GM12878 (cell line): ENCODE measurements at regions not wholly inside any gene's neighbourhood (a gene's known extent, or its start where the extent isn't known, plus 50 kb on each side); places are given as distances from the start of the nearest gene placed in this dataset.

Source experiments
- ATAC-seq: fragments of 200-7000 bp; cut with Tn5 transposase; 3 replicates; pipeline ENCODE4 v1.9.1; 2020; ENCODE audit warnings: mild to moderate bottlenecking, moderate library complexity
- BruUV-seq: library from RNA; stranded (reverse); fragments of 400-500 nt; replicated peaks from 2 replicates; lab custom pipeline; 2021; lab: Mats Ljungman, UMichigan
- CTCF ChIA-PET: fragments of 300-600 bp; sonication (Branson Sonifier 250); formaldehyde crosslinking; extraction: SDS; loops from one replicate; lab custom pipeline; 2021; ENCODE audit warnings: inconsistent platforms; lab: Yijun Ruan, JAX
- POLR2A ChIA-PET: fragments of 350-600 bp; formaldehyde crosslinking; extraction: SDS; loops from one replicate; lab custom pipeline; 2021; ENCODE audit warnings: inconsistent platforms; lab: Charles Lee
- RAD21 ChIA-PET: fragments of 300-600 bp; sonication (Branson Sonifier 250); formaldehyde crosslinking; loops from one replicate; lab custom pipeline; 2023; ENCODE audit warnings: antibody characterized with exemption; ENCODE audit not compliant: unreplicated experiment; lab: Charles Lee
- SMC1A ChIA-PET: fragments of 300-600 bp; sonication (Branson Sonifier 250); formaldehyde crosslinking; loops from one replicate; lab custom pipeline; 2023; ENCODE audit not compliant: unreplicated experiment, uncharacterized antibody; lab: Charles Lee
- DNase-seq: peaks from one replicate; pipeline ENCODE4 v3.0.0-alpha.2; 2011; ENCODE audit warnings: low read depth, low spot score
- FAIRE-seq: peaks from 3 replicates; lab custom pipeline; 2011; peaks lifted over from hg19 to GRCh38; lab: Jason Lieb, UNC
- H2AFZ ChIP-seq: 2 replicates; pipeline ENCODE4 v1.6.0; 2011; ENCODE audit warnings: low read depth, low read length, control low read depth; ENCODE audit not compliant: control insufficient read depth
- H3K27ac ChIP-seq: 2 replicates; pipeline ENCODE4 v1.5.1; 2011; ENCODE audit warnings: control low read depth; ENCODE audit not compliant: control insufficient read depth, insufficient read depth
- H3K27me3 ChIP-seq, 2 experiments: replicated peaks in 1 of 2; 2 replicates each; pipeline versions ENCODE4 v1.6.0 to v1.6.1; 2011; ENCODE audit warnings: low read length in 1 of 2; ENCODE audit not compliant: control insufficient read depth in 2 of 2, insufficient read depth in 2 of 2
- H3K36me3 ChIP-seq, 2 experiments: 2 replicates each; pipeline ENCODE4 v1.5.1; 2011; ENCODE audit warnings: low read length in 1 of 2; ENCODE audit not compliant: control insufficient read depth in 2 of 2, insufficient read depth in 2 of 2
- H3K4me1 ChIP-seq: 2 replicates; pipeline ENCODE4 v1.6.1; 2011; ENCODE audit warnings: mild to moderate bottlenecking, low read length, moderate library complexity, mixed read lengths; ENCODE audit not compliant: control insufficient read depth, insufficient read depth
- H3K4me2 ChIP-seq: 2 replicates; pipeline ENCODE4 v1.6.0; 2011; ENCODE audit warnings: control low read depth; ENCODE audit not compliant: control insufficient read depth, insufficient read depth
- H3K4me3 ChIP-seq: fragments of 200-600 bp; sonication (generic); 2 replicates; pipeline ENCODE4 v1.5.1; 2016
- H3K79me2 ChIP-seq: 2 replicates; pipeline ENCODE4 v1.6.0; 2011; ENCODE audit warnings: low read length; ENCODE audit not compliant: control insufficient read depth, insufficient read depth
- H3K9ac ChIP-seq: 2 replicates; pipeline ENCODE4 v1.8.0; 2011; ENCODE audit warnings: low read length, control low read depth, mixed read lengths; ENCODE audit not compliant: control insufficient read depth, insufficient read depth
- H3K9me3 ChIP-seq: replicated peaks from 3 replicates; pipeline ENCODE4 v1.5.1; 2011; ENCODE audit warnings: mild to moderate bottlenecking, low read length; ENCODE audit not compliant: control insufficient read depth, insufficient read depth
- H4K20me1 ChIP-seq: 2 replicates; pipeline ENCODE4 v1.6.0; 2011; ENCODE audit not compliant: control insufficient read depth, insufficient read depth
- BACH1 ChIP-seq: fragments of 450-650 bp; IDR thresholded peaks from 2 replicates; pipeline ENCODE4 v1.6.1; 2017; ENCODE audit warnings: mild to moderate bottlenecking, borderline replicate concordance
- BRCA1 ChIP-seq: IDR thresholded peaks from 2 replicates; pipeline ENCODE4 v1.6.1; 2011; ENCODE audit warnings: low read depth, low read length, improper control_type of control experiment
- GABPA ChIP-seq: IDR thresholded peaks from 2 replicates; pipeline ENCODE4 v1.6.1; 2014; ENCODE audit warnings: antibody characterized with exemption, low read depth, mild to moderate bottlenecking, inconsistent platforms
- NFYA ChIP-seq: IDR thresholded peaks from 2 replicates; pipeline ENCODE4 v1.6.1; 2011; ENCODE audit warnings: low read depth, mild to moderate bottlenecking, low read length, improper control_type of control experiment, borderline replicate concordance
- RCOR1 ChIP-seq: conservative IDR thresholded peaks from 2 replicates; pipeline ENCODE4 v1.6.1; 2012; ENCODE audit warnings: low read depth, low read length, improper control_type of control experiment
- SMAD1 ChIP-seq: fragments of 450-650 bp; IDR thresholded peaks from 2 replicates; pipeline ENCODE4 v1.6.1; 2018; ENCODE audit warnings: mild to moderate bottlenecking, low read depth; ENCODE audit not compliant: partially characterized antibody
- SRF ChIP-seq, 2 experiments: IDR thresholded peaks; 2 replicates each; pipeline ENCODE4 v1.6.1; 2011; ENCODE audit warnings: low read depth in 2 of 2, low read length in 2 of 2, mild to moderate bottlenecking in 1 of 2, moderate library complexity in 1 of 2
- ZNF687 ChIP-seq: fragments of 450-650 bp; IDR thresholded peaks from 2 replicates; pipeline ENCODE4 v1.6.1; 2017; ENCODE audit warnings: mild to moderate bottlenecking, moderate library complexity
- ZZZ3 ChIP-seq: IDR thresholded peaks from 2 replicates; pipeline ENCODE4 v1.6.1; 2011; ENCODE audit warnings: low read depth; ENCODE audit not compliant: control insufficient read depth, insufficient read length
- WGBS: methylation state at CpG from one replicate; pipeline ENCODE4 v1.1.6; 2016; ENCODE audit warnings: low lambda C conversion rate; ENCODE audit not compliant: insufficient replicate concordance, insufficient coverage; ENCODE audit errors: missing lambda C conversion rate; 5-methylcytosine and 5-hydroxymethylcytosine counted together
- in situ Hi-C: fragments of 300-500 bp; cut with MboI; formaldehyde crosslinking; loops from 9 replicates; pipeline ENCODE4 v1.14.3; 2018; ENCODE audit warnings: mixed read lengths
- intact Hi-C: fragments of 100-400 bp; cut with micrococcal nuclease; formaldehyde crosslinking; loops from one replicate; pipeline ENCODE4 v1.14.2; 2022; ENCODE audit not compliant: unreplicated experiment

GRCh38 chr10:43793704-43794103 lies 145.0 kb upstream of the ZNF32 start:
- BruUV-seq, result no TSS peak
- no peaks in the 10 kb centered on the region for H3K9me3 ChIP-seq
- no peaks in the 10 kb centered on the region; a peak in 1 of 4 replicates for H3K27me3 ChIP-seq
- DNase-seq (no peak), ATAC-seq (no peak), FAIRE-seq (no peak)
- in situ Hi-C loops (no loop called here), intact Hi-C loops (no loop called here)
- H3K36me3 ChIP-seq, result no peaks in the 10 kb centered on the region
- no peak overlapping the region for H3K4me2 ChIP-seq
- ChIA-PET CTCF (no interaction called here), POLR2A (no interaction called here), RAD21 (no interaction called here), SMC1A (interaction anchor here (0.7 kb wide), 1 partner anchor 237 kb away, joined by 3 read pairs; no protein-coding TSS in a partner anchor)
- TF ChIP-seq NFYA, result no peak
- no peak for TF ChIP-seq SRF (IDR thresholded peaks at IDR 0.05; ENCODE audit: low read depth in 2 of 2, low read length in 2 of 2)
- no peak for TF ChIP-seq ZZZ3
- no peak for TF ChIP-seq RCOR1
- no peak for TF ChIP-seq GABPA
- H3K4me3 ChIP-seq, result no peak overlapping the region
- no peak overlapping the region for H3K9ac ChIP-seq
- H2AFZ ChIP-seq, result no peak overlapping the region
- H3K79me2 ChIP-seq, result no peaks in the 10 kb centered on the region
- no peaks in the 10 kb centered on the region for H3K4me1 ChIP-seq
- H4K20me1 ChIP-seq, result no peaks in the 10 kb centered on the region
- 48% methylated on average over 6 of the region's 6 CpGs for WGBS
- no peak overlapping the region for H3K27ac ChIP-seq

- BruUV-seq, result no TSS peak
- in situ Hi-C loops, result no loop called here
- no peak for ATAC-seq
- Histone ChIP-seq H3K9me3 (no peaks in the 10 kb centered on the region), H3K4me3 (no peak overlapping the region), H3K27me3 (no peaks in the 10 kb centered on the region), H3K4me1 (no peaks in the 10 kb centered on the region), H2AFZ (no peak overlapping the region), H3K4me2 (no peak overlapping the region), H4K20me1 (no peaks in the 10 kb centered on the region), H3K79me2 (no peaks in the 10 kb centered on the region), H3K27ac (no peak overlapping the region), H3K36me3 (no peaks in the 10 kb centered on the region), H3K9ac (no peak overlapping the region)
- TF ChIP-seq BRCA1 (no peak), ZNF687 (no peak), RCOR1 (no peak), BACH1 (no peak), SMAD1 (no peak)
- ChIA-PET CTCF (no interaction called here), SMC1A (no interaction called here), RAD21 (no interaction called here), POLR2A (no interaction called here)
- no peak for DNase-seq
- no peak for FAIRE-seq
- intact Hi-C loops, result no loop called here
- WGBS, result 35% methylated on average over 11 of the region's 11 CpGs
Observed at GRCh38 chr10:43790147-43790546, 141.5 kb upstream of the ZNF32 start.
